Large intestine (tissue), 3 donors: ENCODE measurements at regions not wholly inside any gene's neighbourhood (a gene's known extent, or its start where the extent isn't known, plus 50 kb on each side); places are given as distances from the start of the nearest gene placed in this dataset.

Experiments
- DNase-seq, 2 donors: peaks; one replicate each; pipeline versions ENCODE4 v3.0.0 to v3.0.0-alpha.2; 2013
- H3K27ac ChIP-seq: one replicate; pipeline ENCODE4 v1.5.1; 2013; ENCODE audit warnings: low read length
- H3K27me3 ChIP-seq: 2 replicates; pipeline ENCODE4 v1.6.1; 2013; ENCODE audit warnings: low read length; ENCODE audit not compliant: control insufficient read depth, insufficient read depth
- H3K36me3 ChIP-seq: 2 replicates; pipeline ENCODE4 v1.6.1; 2013; ENCODE audit warnings: low read length; ENCODE audit not compliant: control insufficient read depth, insufficient read depth
- H3K4me1 ChIP-seq: one replicate; pipeline ENCODE4 v1.6.1; 2013; ENCODE audit warnings: low read length; ENCODE audit not compliant: control insufficient read depth, insufficient read depth
- H3K4me3 ChIP-seq: one replicate; pipeline ENCODE4 v1.5.1; 2013; ENCODE audit warnings: low read length
- H3K9me3 ChIP-seq: one replicate; pipeline ENCODE4 v1.6.1; 2013; ENCODE audit warnings: mild to moderate bottlenecking, low read depth, low read length, moderate library complexity; ENCODE audit not compliant: control insufficient read depth
- WGBS: methylation state at CpG from one replicate; pipeline ENCODE4 v1.1.5; 2013; ENCODE audit warnings: low lambda C conversion rate; ENCODE audit not compliant: insufficient coverage; 5-methylcytosine and 5-hydroxymethylcytosine counted together

DNA sequence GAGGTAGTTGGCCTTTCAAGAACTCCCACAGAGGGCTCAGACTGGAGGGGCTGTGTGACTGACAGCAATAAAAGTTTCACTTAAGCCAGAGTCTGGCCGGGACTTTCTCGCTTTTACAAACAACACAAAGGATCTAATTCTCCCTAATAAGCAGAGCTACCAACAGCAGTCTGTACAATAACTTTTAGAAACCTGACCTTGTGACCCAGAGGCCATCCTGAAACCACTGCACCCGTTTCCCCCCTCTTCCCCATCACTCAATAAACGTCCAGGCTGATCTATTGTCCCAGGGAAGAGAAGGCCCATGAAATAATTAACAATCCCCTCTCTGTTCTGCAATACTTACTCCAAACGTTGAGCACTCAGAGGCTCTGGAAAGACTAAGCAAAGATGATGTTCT lies 442.4 kb downstream of the ZIC3 start:
- no peak overlapping the region for H3K27ac ChIP-seq
- no CpG with 5 or more reads among the region's 5 CpGs for WGBS
- no peak overlapping the region for H3K4me3 ChIP-seq
- H3K4me1 ChIP-seq: no peaks in the 10 kb centered on the region
- H3K9me3 ChIP-seq: no peaks in the 10 kb centered on the region
- DNase-seq: no peak
- no peaks in the 10 kb centered on the region for H3K36me3 ChIP-seq
- no peaks in the 10 kb centered on the region for H3K27me3 ChIP-seq

DNA sequence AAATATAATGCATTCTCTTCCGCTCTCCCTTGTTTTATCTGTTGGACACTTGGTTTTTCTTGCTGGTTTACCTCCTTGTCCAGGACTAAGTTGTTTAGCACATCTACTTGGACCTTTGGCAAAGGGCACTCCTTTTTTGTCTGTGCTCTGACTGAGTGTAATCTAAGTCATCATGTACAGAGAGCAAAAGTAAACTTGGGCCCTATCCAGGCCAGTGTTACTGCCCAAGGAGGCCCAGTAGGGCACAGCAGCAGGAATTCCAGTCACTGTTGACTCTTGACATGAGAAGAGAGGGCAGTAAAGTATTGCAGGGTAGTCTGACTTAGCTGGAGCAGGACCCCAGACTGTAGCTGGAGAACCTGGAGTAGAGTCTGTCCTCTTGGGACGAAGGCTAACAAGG lies 445.5 kb downstream of the ZIC3 start:
- no peaks in the 10 kb centered on the region for H3K27me3 ChIP-seq
- no peaks in the 10 kb centered on the region for H3K36me3 ChIP-seq
- no peak for DNase-seq
- no peaks in the 10 kb centered on the region for H3K4me1 ChIP-seq
- H3K9me3 ChIP-seq: no peaks in the 10 kb centered on the region
- H3K27ac ChIP-seq: no peak overlapping the region
- no peak overlapping the region for H3K4me3 ChIP-seq
- no CpG with 5 or more reads among the region's 2 CpGs for WGBS

DNA sequence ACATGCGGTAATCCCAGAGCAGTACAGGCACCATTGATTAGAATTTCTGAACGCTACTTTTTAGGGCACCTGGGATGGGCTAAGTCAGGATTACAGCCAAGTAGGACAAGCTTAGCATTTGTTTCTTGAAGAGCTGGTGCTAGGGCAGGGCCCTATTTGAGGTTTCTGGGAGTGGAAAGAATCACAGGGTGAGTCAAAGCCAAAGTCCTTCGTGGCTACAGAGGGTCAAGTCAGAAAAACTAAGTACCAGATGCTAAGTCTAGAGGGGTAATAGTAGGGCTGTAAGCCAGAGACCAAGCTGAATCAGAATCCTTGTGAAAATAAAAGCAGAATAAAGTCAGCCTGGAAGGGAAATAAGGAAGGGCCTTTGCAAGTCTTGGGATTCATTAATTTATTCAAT lies 448.6 kb downstream of the ZIC3 start:
- DNase-seq: no peak
- WGBS: no CpG with 5 or more reads among the region's 3 CpGs
- Histone ChIP-seq H3K36me3 (no peaks in the 10 kb centered on the region), H3K4me1 (no peaks in the 10 kb centered on the region), H3K9me3 (no peaks in the 10 kb centered on the region), H3K27ac (no peak overlapping the region), H3K27me3 (no peaks in the 10 kb centered on the region), H3K4me3 (no peak overlapping the region)

DNA sequence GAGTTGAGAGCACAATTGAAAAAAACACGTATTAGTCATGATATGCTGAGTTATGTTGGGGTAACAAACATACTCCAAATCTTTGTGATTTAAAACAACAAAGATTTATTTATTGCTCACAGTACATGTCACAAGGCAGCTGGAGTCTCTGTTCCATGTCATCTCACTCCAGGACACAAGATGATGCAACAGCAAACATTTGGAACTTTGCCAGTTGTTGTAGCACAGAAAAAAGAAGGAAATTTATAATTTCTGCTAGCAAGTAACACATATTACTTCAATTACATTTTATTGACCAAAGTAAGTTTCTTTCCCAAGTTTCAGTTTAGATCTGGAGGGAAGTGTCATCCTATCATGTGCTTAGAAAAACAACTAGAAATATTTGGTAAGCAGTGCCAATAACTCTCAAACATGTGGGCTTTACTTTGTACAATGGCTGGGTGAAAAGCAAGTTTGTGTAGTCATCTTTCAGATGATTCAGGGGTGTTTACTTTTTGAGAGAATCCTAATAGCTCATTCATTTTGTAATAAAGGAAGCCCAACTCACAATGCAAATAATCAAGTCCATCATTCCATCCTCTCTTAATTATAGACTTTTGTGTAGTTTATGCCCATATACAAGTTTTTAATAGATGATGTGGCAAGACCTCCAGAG lies 452.3 kb downstream of the ZIC3 start:
- no peaks in the 10 kb centered on the region for H3K4me1 ChIP-seq
- no CpG with 5 or more reads among the region's 1 CpG for WGBS
- H3K27ac ChIP-seq: no peak overlapping the region
- no peaks in the 10 kb centered on the region for H3K27me3 ChIP-seq
- DNase-seq: no peak
- H3K36me3 ChIP-seq: no peaks in the 10 kb centered on the region
- H3K9me3 ChIP-seq: no peaks in the 10 kb centered on the region
- H3K4me3 ChIP-seq: no peak overlapping the region

DNA sequence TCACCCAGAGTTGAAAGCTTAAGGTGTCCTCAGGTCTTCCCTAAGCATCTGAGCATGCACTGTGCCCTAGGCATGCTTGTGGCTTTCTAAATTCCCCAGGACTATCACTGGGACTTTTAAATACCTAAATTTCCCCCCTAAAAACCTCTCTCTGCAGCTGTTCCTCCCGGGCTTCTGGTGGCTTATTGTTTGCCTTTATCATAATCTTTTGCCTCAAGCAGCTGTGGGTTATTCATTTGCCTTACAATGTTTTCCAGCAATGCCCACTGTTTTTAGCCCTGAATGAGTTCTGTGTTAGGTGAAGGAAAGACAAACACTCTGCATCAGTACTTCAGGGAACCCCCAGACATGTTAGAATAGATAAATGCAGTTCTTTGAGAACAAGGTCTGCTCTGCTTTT lies 455.0 kb downstream of the ZIC3 start:
- H3K4me3 ChIP-seq: no peak overlapping the region
- no peaks in the 10 kb centered on the region for H3K4me1 ChIP-seq
- DNase-seq: no peak
- H3K27ac ChIP-seq: no peak overlapping the region
- no peaks in the 10 kb centered on the region for H3K36me3 ChIP-seq
- no CpG with 5 or more reads among the region's 1 CpG for WGBS
- no peaks in the 10 kb centered on the region for H3K27me3 ChIP-seq
- H3K9me3 ChIP-seq: no peaks in the 10 kb centered on the region

DNA sequence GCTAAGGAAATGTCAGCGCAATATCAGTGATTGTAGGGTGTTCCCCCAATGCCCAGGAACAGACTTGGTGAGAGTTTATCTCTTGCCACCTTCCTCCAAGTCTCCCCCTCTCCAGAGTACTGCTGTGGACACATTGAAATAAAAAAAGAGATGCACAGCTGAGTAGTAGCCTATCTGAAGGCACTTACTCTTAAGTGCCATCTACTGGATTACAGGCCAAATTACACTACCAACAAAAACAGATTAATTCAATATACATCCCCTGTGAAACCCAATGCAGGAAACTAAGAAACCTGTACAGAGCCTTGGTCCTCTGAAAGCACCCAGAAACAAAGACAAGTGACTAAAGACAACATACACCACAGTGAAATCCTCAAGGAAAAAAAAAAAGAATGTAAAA lies 460.3 kb downstream of the ZIC3 start:
- Histone ChIP-seq H3K4me3 (no peak overlapping the region), H3K36me3 (no peaks in the 10 kb centered on the region), H3K4me1 (no peaks in the 10 kb centered on the region), H3K27ac (no peak overlapping the region), H3K9me3 (no peaks in the 10 kb centered on the region), H3K27me3 (no peaks in the 10 kb centered on the region)
- DNase-seq: no peak
- no CpG with 5 or more reads among the region's 1 CpG for WGBS

DNA sequence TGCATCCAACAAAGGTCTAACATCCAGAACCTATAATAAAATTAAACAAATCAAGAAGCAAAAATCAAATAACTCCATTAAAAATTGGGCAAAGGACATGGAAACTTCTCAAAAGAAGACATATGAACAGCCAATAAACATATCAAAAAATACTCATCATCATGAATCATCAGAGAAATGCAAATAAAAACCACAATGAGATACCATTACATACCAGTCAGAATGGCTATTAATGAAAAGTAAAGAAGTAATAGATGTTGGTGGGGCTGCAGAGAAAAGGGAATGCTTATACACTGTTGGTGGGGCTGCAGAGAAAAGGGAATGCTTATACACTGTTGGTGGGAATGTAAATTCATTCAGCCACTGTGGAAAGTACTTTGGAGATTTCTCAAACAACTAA lies 465.8 kb downstream of the ZIC3 start:
- Histone ChIP-seq H3K4me1 (no peaks in the 10 kb centered on the region), H3K27ac (no peak overlapping the region), H3K9me3 (no peaks in the 10 kb centered on the region)

DNA sequence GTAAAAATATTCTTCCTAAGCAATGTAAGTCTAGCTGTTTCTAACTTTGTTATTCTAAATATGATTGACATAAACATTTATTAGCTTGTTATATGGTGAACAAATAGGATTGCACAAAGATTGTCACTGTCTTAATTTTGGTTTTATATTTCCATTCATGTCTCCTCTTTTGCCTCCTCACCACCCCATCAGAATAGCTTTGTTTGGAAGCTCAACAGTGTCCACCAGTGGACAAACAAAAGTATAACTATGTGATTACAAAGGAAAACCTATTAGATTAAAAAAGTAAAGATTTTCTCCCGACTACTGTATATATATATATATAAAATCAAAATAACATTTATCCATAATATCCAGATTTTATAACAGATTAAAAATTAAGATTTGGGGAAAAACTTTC lies 468.2 kb downstream of the ZIC3 start:
- Histone ChIP-seq H3K4me3 (no peak overlapping the region), H3K27me3 (no peaks in the 10 kb centered on the region), H3K4me1 (no peaks in the 10 kb centered on the region), H3K36me3 (no peaks in the 10 kb centered on the region), H3K9me3 (no peaks in the 10 kb centered on the region), H3K27ac (no peak overlapping the region)
- no CpG with 5 or more reads among the region's 1 CpG for WGBS
- no peak for DNase-seq

More for the DNA sequence above, 465.8 kb downstream of the ZIC3 start:
- Histone ChIP-seq H3K4me3 (no peak overlapping the region), H3K27me3 (no peaks in the 10 kb centered on the region), H3K36me3 (no peaks in the 10 kb centered on the region)
- DNase-seq: no peak

DNA sequence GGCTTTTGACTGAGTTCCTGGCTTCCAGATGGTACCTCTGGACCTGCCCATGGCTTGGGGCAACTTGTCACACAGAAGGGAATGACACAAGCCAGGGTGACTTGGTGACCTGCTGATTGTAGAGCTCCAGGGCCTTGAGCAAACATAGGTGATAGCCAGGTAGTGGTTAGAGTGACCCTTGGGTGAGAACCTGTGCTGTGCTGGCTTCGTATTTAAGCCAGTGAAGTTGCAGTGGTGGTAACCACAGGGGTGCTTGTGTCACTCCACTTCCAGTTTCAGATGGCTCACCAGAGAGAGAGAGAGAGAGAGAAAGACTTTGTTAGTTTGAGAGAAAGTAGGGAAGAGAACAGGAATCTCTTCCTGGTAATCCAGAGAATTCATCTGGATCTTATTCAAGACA lies 471.6 kb downstream of the ZIC3 start:
- no CpG with 5 or more reads among the region's 1 CpG for WGBS
- Histone ChIP-seq H3K4me1 (no peaks in the 10 kb centered on the region), H3K27me3 (no peaks in the 10 kb centered on the region), H3K36me3 (no peaks in the 10 kb centered on the region), H3K27ac (no peak overlapping the region), H3K9me3 (no peaks in the 10 kb centered on the region), H3K4me3 (no peak overlapping the region)
- no peak for DNase-seq

DNA sequence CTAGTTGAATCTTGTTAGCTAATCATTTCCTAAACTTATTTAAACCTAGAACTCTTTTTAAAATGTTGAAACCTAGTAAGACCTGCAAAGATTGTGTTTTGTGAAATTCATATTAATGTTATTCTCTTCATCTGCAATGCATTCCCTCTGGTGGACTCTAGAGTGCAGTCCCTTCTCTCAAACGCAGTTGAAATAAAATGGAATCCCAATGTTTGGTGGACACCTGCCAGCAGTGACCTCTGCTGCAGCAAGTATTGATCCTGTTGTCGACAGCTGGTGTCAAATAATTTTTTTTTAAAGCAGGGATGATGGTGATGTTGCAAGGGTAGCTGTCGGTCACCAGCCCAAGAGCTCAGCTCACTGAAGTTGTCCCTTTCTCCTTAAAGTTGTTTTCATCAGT lies 492.0 kb downstream of the ZIC3 start:
- Histone ChIP-seq H3K36me3 (no peaks in the 10 kb centered on the region), H3K9me3 (no peaks in the 10 kb centered on the region), H3K4me1 (no peaks in the 10 kb centered on the region), H3K27ac (no peak overlapping the region), H3K4me3 (no peak overlapping the region), H3K27me3 (no peaks in the 10 kb centered on the region)
- DNase-seq: no peak
- WGBS: no CpG with 5 or more reads among the region's 3 CpGs

DNA sequence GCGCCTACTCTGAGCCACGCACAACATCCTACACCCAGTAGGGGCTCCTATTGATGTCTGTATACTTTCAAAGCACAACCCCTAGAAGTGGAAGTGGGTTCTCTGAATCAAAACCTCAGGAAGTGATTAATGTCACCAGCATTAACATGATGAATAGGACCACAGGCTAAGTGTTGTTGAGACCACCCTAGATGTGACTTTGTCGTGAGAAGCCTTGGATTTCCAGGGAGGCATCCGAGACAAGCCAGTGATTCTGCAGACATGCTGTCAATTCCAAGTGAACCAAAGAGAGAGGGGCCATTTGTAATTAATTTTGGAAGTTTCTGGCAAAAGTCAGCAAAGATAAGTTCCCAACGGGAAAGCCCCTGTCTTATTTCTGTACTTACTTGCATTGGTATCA lies 493.0 kb downstream of the ZIC3 start:
- Histone ChIP-seq H3K4me3 (no peak overlapping the region), H3K27me3 (no peaks in the 10 kb centered on the region), H3K36me3 (no peaks in the 10 kb centered on the region), H3K27ac (no peak overlapping the region), H3K9me3 (no peaks in the 10 kb centered on the region), H3K4me1 (no peaks in the 10 kb centered on the region)
- 10% methylated on average over 2 of the region's 5 CpGs for WGBS
- no peak for DNase-seq
